HepG2 (cell line): ENCODE measurements at regions not wholly inside any gene's neighbourhood (a gene's known extent, or its start where the extent isn't known, plus 50 kb on each side); places are given as distances from the start of the nearest gene placed in this dataset.

ENCODE experiments used
- ATAC-seq: fragments of 200-7000 bp; cut with Tn5 transposase; 3 replicates; pipeline ENCODE4 v1.9.1; 2020; ENCODE audit warnings: mild to moderate bottlenecking, moderate library complexity
- BruUV-seq: library from RNA; stranded (reverse); fragments of 400-500 nt; replicated peaks from 2 replicates; lab custom pipeline; 2021; lab: Mats Ljungman, UMichigan
- CTCF ChIA-PET: fragments of 300-600 bp; formaldehyde crosslinking; extraction: SDS; loops from one replicate; lab custom pipeline; 2021; ENCODE audit warnings: low total read pairs, inconsistent platforms, low intra/inter-chr PET ratio; lab: Yijun Ruan, JAX
- POLR2A ChIA-PET: fragments of 350-600 bp; sonication (Branson Sonifier 250); formaldehyde crosslinking; loops from one replicate; lab custom pipeline; 2020; ENCODE audit warnings: antibody characterized with exemption, inconsistent platforms; lab: Yijun Ruan, JAX
- DNase-seq: peaks from one replicate; pipeline ENCODE4 v3.0.0-alpha.2; 2015; ENCODE audit warnings: low spot score
- FAIRE-seq: peaks from 3 replicates; lab custom pipeline; 2011; peaks lifted over from hg19 to GRCh38; lab: Jason Lieb, UNC
- H2AFZ ChIP-seq: one replicate; pipeline ENCODE4 v1.6.1; 2011; ENCODE audit warnings: low read length, inconsistent platforms
- H3K27ac ChIP-seq: fragments of 300-600 bp; 3 replicates; pipeline ENCODE4 v1.8.0; 2011; ENCODE audit warnings: mixed run types, mild to moderate bottlenecking, mixed read lengths, low read length, inconsistent platforms; ENCODE audit not compliant: insufficient read depth; ENCODE audit errors: extremely low read length
- H3K27me3 ChIP-seq, 2 experiments: fragments of 200-600 bp in 1 of 2; 2 replicates in 1 of 2; 3 replicates in 1 of 2; pipeline versions ENCODE4 v1.6.0 to v1.8.0; 2011; ENCODE audit warnings: low read length in 2 of 2, mild to moderate bottlenecking in 2 of 2, moderate library complexity in 2 of 2, inconsistent platforms in 1 of 2; ENCODE audit not compliant: insufficient read depth in 2 of 2, control insufficient read depth in 1 of 2
- H3K36me3 ChIP-seq, 2 experiments: fragments of 200-600 bp in 1 of 2; replicated peaks in 1 of 2; 2 replicates in 1 of 2; 3 replicates in 1 of 2; pipeline versions ENCODE4 v1.5.1 to v1.8.0; 2011; ENCODE audit warnings: low read length in 2 of 2, inconsistent platforms in 1 of 2; ENCODE audit not compliant: insufficient read depth in 2 of 2, control insufficient read depth in 1 of 2
- H3K4me1 ChIP-seq: 2 replicates; pipeline ENCODE4 v1.5.1; 2012; ENCODE audit warnings: low read length, inconsistent platforms; ENCODE audit not compliant: insufficient read depth
- H3K4me2 ChIP-seq: 2 replicates; pipeline ENCODE4 v1.6.0; 2011; ENCODE audit warnings: low read depth, low read length, inconsistent platforms
- H3K4me3 ChIP-seq, 3 experiments: fragments of 200-600 bp in 1 of 3; sonication (generic), shearing (Covaris generic) in 1 of 3; replicated peaks in 1 of 3; 2 replicates each; pipeline ENCODE4 v1.5.1; 2011 to 2016; ENCODE audit warnings: low read length in 3 of 3, inconsistent platforms in 2 of 3, low read depth in 2 of 3, mild to moderate bottlenecking in 2 of 3, control low read depth in 1 of 3, mixed read lengths in 1 of 3; ENCODE audit not compliant: insufficient read depth in 1 of 3
- H3K79me2 ChIP-seq: one replicate; pipeline ENCODE4 v1.6.1; 2011; ENCODE audit warnings: low read length, inconsistent platforms; ENCODE audit not compliant: insufficient read depth
- H3K9ac ChIP-seq: 2 replicates; pipeline ENCODE4 v1.6.0; 2011; ENCODE audit warnings: mild to moderate bottlenecking, low read depth, low read length, inconsistent platforms; ENCODE audit not compliant: insufficient read depth
- H3K9me3 ChIP-seq: 2 replicates; pipeline ENCODE4 v1.5.1; 2012; ENCODE audit warnings: mild to moderate bottlenecking, low read length
- H4K20me1 ChIP-seq: 2 replicates; pipeline ENCODE4 v1.6.0; 2011; ENCODE audit warnings: inconsistent platforms, mild to moderate bottlenecking, low read length, moderate library complexity; ENCODE audit not compliant: insufficient read depth
- KLF15 ChIP-seq: sonication (generic); formaldehyde crosslinking; IDR thresholded peaks from 2 replicates; pipeline ENCODE4 v1.8.1; 2023; ENCODE audit warnings: borderline replicate concordance, mild to moderate bottlenecking, inconsistent platforms, missing genetic modification reagents, mixed read lengths
- MTA1 ChIP-seq: sonication (generic); formaldehyde crosslinking; IDR thresholded peaks from 2 replicates; pipeline ENCODE4 v1.4.0; 2020; ENCODE audit warnings: missing genetic modification reagents, mild to moderate bottlenecking, borderline replicate concordance
- POLR2A ChIP-seq, 2 experiments: IDR thresholded peaks; 2 replicates each; pipeline ENCODE4 v1.6.1; 2011; ENCODE audit warnings: low read depth in 2 of 2, low read length in 2 of 2, mild to moderate bottlenecking in 1 of 2, moderate library complexity in 1 of 2; ENCODE audit not compliant: insufficient read depth in 1 of 2
- RFXANK ChIP-seq: IDR thresholded peaks from 2 replicates; pipeline ENCODE4 v1.6.1; 2016
- STAT5B ChIP-seq: sonication (generic); formaldehyde crosslinking; IDR thresholded peaks from 2 replicates; pipeline ENCODE4 v1.4.0; 2020; ENCODE audit warnings: missing genetic modification reagents
- YEATS4 ChIP-seq: sonication (generic); formaldehyde crosslinking; IDR thresholded peaks from 2 replicates; pipeline ENCODE4 v1.4.0; 2020; ENCODE audit warnings: missing genetic modification reagents, borderline replicate concordance
- ZMAT3 ChIP-seq: sonication (generic); formaldehyde crosslinking; conservative IDR thresholded peaks from 2 replicates; pipeline ENCODE4 v1.7.0; 2021; ENCODE audit warnings: missing genetic modification reagents
- WGBS: methylation state at CpG from one replicate; pipeline ENCODE4 v1.1.6; 2017; ENCODE audit warnings: low lambda C conversion rate; 5-methylcytosine and 5-hydroxymethylcytosine counted together
- in situ Hi-C: cut with HindIII; loops from 2 replicates; pipeline ENCODE4 v1.10.0; 2017; ENCODE audit warnings: low pct_unique_long_range_greater_than_20kb; ENCODE audit not compliant: extremely low pct_ligation_motif_present
- intact Hi-C: fragments of 100-400 bp; cut with micrococcal nuclease; formaldehyde crosslinking; loops from one replicate; pipeline ENCODE4 v1.10.0; 2022; ENCODE audit not compliant: unreplicated experiment
- TF ChIP-seq, protein P1 (sequence below): sonication (generic); formaldehyde crosslinking; IDR thresholded peaks from 2 replicates; pipeline ENCODE4 v1.4.0; 2020; ENCODE audit warnings: low read depth, mild to moderate bottlenecking, missing genetic modification reagents
- TF ChIP-seq, protein P2 (sequence below): sonication (generic); formaldehyde crosslinking; IDR thresholded peaks from 2 replicates; pipeline ENCODE4 v1.4.0; 2020; ENCODE audit warnings: mild to moderate bottlenecking, missing genetic modification reagents
- TF ChIP-seq, protein P3 (sequence below): sonication (generic); formaldehyde crosslinking; IDR thresholded peaks from 2 replicates; pipeline ENCODE4 v1.5.0; 2020; ENCODE audit warnings: missing genetic modification reagents

DNA sequence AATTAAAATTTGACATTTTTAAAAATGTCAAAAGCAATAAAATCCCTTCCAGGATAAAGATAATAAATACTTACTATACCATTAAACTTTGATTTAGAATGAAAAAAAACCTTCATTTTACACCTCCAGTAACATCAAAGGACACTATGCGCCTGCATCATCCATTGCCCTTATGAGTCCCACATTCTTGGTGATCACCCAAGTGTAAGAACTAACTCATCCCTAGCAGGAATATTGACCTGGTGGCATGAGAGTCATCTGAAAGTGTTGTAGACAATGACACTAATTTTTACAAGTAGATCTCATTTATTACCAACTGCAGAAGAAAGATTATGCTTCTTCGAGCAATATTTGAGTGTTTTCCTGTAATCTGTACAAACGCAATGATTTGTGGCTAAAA lies 1128.9 kb downstream of the EFNB2 start:
- Histone ChIP-seq H3K27ac (no peak overlapping the region), H4K20me1 (no peaks in the 10 kb centered on the region)
- in situ Hi-C loops: loop anchor here (25.0 kb wide), 1 partner anchor 1131 kb away; the partner anchor contains the start of gene EFNB2
- TF ChIP-seq, protein P1, sequence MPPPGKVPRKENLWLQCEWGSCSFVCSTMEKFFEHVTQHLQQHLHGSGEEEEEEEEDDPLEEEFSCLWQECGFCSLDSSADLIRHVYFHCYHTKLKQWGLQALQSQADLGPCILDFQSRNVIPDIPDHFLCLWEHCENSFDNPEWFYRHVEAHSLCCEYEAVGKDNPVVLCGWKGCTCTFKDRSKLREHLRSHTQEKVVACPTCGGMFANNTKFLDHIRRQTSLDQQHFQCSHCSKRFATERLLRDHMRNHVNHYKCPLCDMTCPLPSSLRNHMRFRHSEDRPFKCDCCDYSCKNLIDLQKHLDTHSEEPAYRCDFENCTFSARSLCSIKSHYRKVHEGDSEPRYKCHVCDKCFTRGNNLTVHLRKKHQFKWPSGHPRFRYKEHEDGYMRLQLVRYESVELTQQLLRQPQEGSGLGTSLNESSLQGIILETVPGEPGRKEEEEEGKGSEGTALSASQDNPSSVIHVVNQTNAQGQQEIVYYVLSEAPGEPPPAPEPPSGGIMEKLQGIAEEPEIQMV (CRISPR knock-in tag): no peak
- no peak for TF ChIP-seq STAT5B (CRISPR knock-in tag)
- TF ChIP-seq ZMAT3 (CRISPR knock-in tag): no peak
- no peak for TF ChIP-seq RFXANK
- no peak for TF ChIP-seq MTA1 (CRISPR knock-in tag)
- TF ChIP-seq, all 625 proteins: peak for 0
- no peaks in the 10 kb centered on the region for H3K79me2 ChIP-seq
- H3K9ac ChIP-seq: no peak overlapping the region
- WGBS: 14% methylated on average over 3 of the region's 3 CpGs
- intact Hi-C loops: no loop called here
- no peak overlapping the region for H3K4me2 ChIP-seq
- FAIRE-seq (no peak), DNase-seq (no peak), ATAC-seq (no peak)
- H3K36me3 ChIP-seq: no peaks in the 10 kb centered on the region
- H2AFZ ChIP-seq: no peak overlapping the region
- H3K4me3 ChIP-seq: no peak overlapping the region
- BruUV-seq: no TSS peak
- ChIA-PET POLR2A (no interaction called here), CTCF (interaction anchor here (0.6 kb wide), 1 partner anchor 1130 kb away, joined by 3 read pairs; no protein-coding TSS in a partner anchor)
- peaks cover 21% of the 10 kb centered on the region for H3K9me3 ChIP-seq
- H3K4me1 ChIP-seq: no peaks in the 10 kb centered on the region
- no peaks in the 10 kb centered on the region; a peak in 1 of 5 replicates for H3K27me3 ChIP-seq

DNA sequence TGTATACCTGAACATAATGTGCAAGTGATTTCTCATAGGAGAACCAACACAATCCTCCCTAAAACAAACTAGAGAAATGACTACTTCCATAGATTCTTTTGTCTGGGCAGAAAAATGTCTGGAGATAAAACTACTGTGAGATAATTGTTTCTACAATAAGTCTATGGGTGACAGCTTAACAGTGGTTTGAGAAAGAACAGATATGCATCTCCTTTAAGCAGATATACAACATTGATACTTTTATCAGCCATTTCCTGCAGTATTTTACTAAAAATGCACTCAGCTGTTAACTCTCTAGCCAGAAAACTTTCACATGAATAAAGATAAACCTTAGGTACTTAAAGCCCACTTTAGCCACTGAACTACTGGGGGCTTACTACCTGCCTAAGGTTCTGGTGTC lies 1132.4 kb downstream of the EFNB2 start:
- Histone ChIP-seq H3K4me3 (no peak overlapping the region), H3K4me2 (no peak overlapping the region), H3K27me3 (no peaks in the 10 kb centered on the region; a peak in 1 of 5 replicates), H4K20me1 (no peaks in the 10 kb centered on the region), H3K9me3 (peaks cover 36% of the 10 kb centered on the region), H3K27ac (no peak overlapping the region), H3K9ac (no peak overlapping the region), H3K36me3 (no peaks in the 10 kb centered on the region), H3K79me2 (no peaks in the 10 kb centered on the region), H3K4me1 (no peaks in the 10 kb centered on the region), H2AFZ (no peak overlapping the region)
- no TSS peak for BruUV-seq
- TF ChIP-seq, protein P2, sequence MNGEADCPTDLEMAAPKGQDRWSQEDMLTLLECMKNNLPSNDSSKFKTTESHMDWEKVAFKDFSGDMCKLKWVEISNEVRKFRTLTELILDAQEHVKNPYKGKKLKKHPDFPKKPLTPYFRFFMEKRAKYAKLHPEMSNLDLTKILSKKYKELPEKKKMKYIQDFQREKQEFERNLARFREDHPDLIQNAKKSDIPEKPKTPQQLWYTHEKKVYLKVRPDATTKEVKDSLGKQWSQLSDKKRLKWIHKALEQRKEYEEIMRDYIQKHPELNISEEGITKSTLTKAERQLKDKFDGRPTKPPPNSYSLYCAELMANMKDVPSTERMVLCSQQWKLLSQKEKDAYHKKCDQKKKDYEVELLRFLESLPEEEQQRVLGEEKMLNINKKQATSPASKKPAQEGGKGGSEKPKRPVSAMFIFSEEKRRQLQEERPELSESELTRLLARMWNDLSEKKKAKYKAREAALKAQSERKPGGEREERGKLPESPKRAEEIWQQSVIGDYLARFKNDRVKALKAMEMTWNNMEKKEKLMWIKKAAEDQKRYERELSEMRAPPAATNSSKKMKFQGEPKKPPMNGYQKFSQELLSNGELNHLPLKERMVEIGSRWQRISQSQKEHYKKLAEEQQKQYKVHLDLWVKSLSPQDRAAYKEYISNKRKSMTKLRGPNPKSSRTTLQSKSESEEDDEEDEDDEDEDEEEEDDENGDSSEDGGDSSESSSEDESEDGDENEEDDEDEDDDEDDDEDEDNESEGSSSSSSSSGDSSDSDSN (CRISPR knock-in tag): no peak
- no peak for TF ChIP-seq YEATS4 (CRISPR knock-in tag)
- TF ChIP-seq, protein P3, sequence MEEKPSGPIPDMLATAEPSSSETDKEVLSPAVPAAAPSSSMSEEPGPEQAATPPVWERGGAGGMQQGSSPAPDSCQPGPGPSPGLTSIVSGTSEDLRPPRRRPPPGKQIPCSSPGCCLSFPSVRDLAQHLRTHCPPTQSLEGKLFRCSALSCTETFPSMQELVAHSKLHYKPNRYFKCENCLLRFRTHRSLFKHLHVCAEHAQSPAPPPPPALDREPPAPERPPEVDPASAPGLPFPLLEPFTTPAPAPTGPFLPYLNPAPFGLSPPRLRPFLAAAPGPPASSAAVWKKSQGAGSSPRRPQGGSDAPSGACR (CRISPR knock-in tag): no peak
- no peak for TF ChIP-seq KLF15 (CRISPR knock-in tag)
- TF ChIP-seq POLR2A (IDR thresholded peaks at IDR 0.05; ENCODE audit: insufficient read depth in 1 of 2, low read depth in 2 of 2, low read length in 2 of 2): no peak
- DNase-seq (no peak), FAIRE-seq (no peak), ATAC-seq (no peak)
- ChIA-PET POLR2A (no interaction called here), CTCF (no interaction called here)
- intact Hi-C loops (no loop called here), in situ Hi-C loops (loop anchor here (25.0 kb wide), 1 partner anchor 1134 kb away; the partner anchor contains the start of gene EFNB2)
